ENCODE measurements at regions not wholly inside any gene's neighbourhood (a gene's known extent, or its start where the extent isn't known, plus 50 kb on each side); places are given as distances from the start of the nearest gene placed in this dataset.
A peak's percentile ranks its signal among the peaks of the same experiment; 100 is the strongest.

GRCh38 chr5:82376307-82376706 lies 98.2 kb upstream of the RPS23 start:
- TF ChIP-seq NFE2 (IDR thresholded peaks at IDR 0.05; ENCODE audit: low read depth) (no peak), ATF3 (IDR thresholded peaks at IDR 0.05) (peak; percentile 13; the same call in 1 of the 2 replicates), ATF3 (CRISPR knock-in tag; conservative IDR thresholded peaks at IDR 0.05) (no peak)
- Histone ChIP-seq H3K36me3 (ENCODE audit: control insufficient read depth, insufficient read depth, low read length) (no peaks in the 10 kb centered on the region), H3K27ac (ENCODE audit: extremely low read depth, low read depth, low read length) (no peak overlapping the region), H3K9me3 (replicated peaks; ENCODE audit: control insufficient read depth, insufficient read depth, low read depth, low read length) (no peaks in the 10 kb centered on the region; the same call in 1 of the 2 replicates), H3K79me2 (ENCODE audit: control insufficient read depth, insufficient read depth, low read length) (no peaks in the 10 kb centered on the region), H3K4me2 (ENCODE audit: insufficient read depth, low read length) (no peak overlapping the region), H4K20me1 (replicated peaks; ENCODE audit: control insufficient read depth, insufficient read depth, low read length) (no peaks in the 10 kb centered on the region), H3K4me3 (no peak overlapping the region), H3K4me1 (replicated peaks in 1 of 2; ENCODE audit: control insufficient read depth in 2 of 2, insufficient read depth in 2 of 2, low read length in 2 of 2) (no peaks in the 10 kb centered on the region), H3K9ac (ENCODE audit: insufficient read depth in 1 of 2, low read depth in 2 of 2, low read length in 2 of 2) (no peak overlapping the region), H3K27me3 (ENCODE audit: control insufficient read depth in 2 of 2, insufficient read depth in 2 of 2, low read length in 2 of 2) (no peaks in the 10 kb centered on the region), H3K9me1 (ENCODE audit: control insufficient read depth, insufficient read depth, low read length) (no peaks in the 10 kb centered on the region), H2AFZ (ENCODE audit: low read depth, low read length) (no peak overlapping the region)
- ChIA-PET CTCF (ENCODE audit: low intra/inter-chr PET ratio) (no interaction called here), POLR2A (interaction anchor here (1.1 kb wide), 1 partner anchor 13 kb away, joined by 3 read pairs; no protein-coding TSS in a partner anchor)
- intact Hi-C loops (cut with micrococcal nuclease) (no loop called here), in situ Hi-C loops (cut with MboI) (no loop called here)
- BruUV-seq (replicated peaks), result no TSS peak
- FAIRE-seq, result no peak
- ATAC-seq, result no peak
- WGBS (ENCODE audit: insufficient coverage, low coverage, missing lambda C conversion rate), result 63% methylated on average over 2 of the region's 2 CpGs
- DNase-seq (ENCODE audit: extremely low read depth in 1 of 4, low spot score in 3 of 4), result no peak

GRCh38 chr5:82375488-82376244 lies 97.5 kb upstream of the RPS23 start:
- Histone ChIP-seq H3K79me2 (ENCODE audit: control insufficient read depth, insufficient read depth, low read length) (no peaks in the 10 kb centered on the region), H2AFZ (ENCODE audit: low read depth, low read length) (no peak overlapping the region), H3K9me3 (replicated peaks; ENCODE audit: control insufficient read depth, insufficient read depth, low read depth, low read length) (no peaks in the 10 kb centered on the region; the same call in 1 of the 2 replicates), H3K4me2 (ENCODE audit: insufficient read depth, low read length) (no peak overlapping the region), H3K27ac (ENCODE audit: extremely low read depth, low read depth, low read length) (no peak overlapping the region), H3K27me3 (ENCODE audit: control insufficient read depth in 2 of 2, insufficient read depth in 2 of 2, low read length in 2 of 2) (no peaks in the 10 kb centered on the region), H3K9ac (ENCODE audit: insufficient read depth in 1 of 2, low read depth in 2 of 2, low read length in 2 of 2) (no peak overlapping the region), H3K9me1 (ENCODE audit: control insufficient read depth, insufficient read depth, low read length) (no peaks in the 10 kb centered on the region), H3K36me3 (ENCODE audit: control insufficient read depth, insufficient read depth, low read length) (no peaks in the 10 kb centered on the region), H3K4me3 (no peak overlapping the region), H4K20me1 (replicated peaks; ENCODE audit: control insufficient read depth, insufficient read depth, low read length) (no peaks in the 10 kb centered on the region), H3K4me1 (replicated peaks in 1 of 2; ENCODE audit: control insufficient read depth in 2 of 2, insufficient read depth in 2 of 2, low read length in 2 of 2) (no peaks in the 10 kb centered on the region)
- in situ Hi-C loops (cut with MboI) (no loop called here), intact Hi-C loops (cut with micrococcal nuclease) (no loop called here)
- no TSS peak for BruUV-seq (replicated peaks)
- no peak for TF ChIP-seq BCOR (IDR thresholded peaks at IDR 0.05)
- TF ChIP-seq MEIS2 (IDR thresholded peaks at IDR 0.05; ENCODE audit: partially characterized antibody), result peak; percentile 59
- TF ChIP-seq PKNOX1 (IDR thresholded peaks at IDR 0.05), result peak; percentile 59
- TF ChIP-seq ZKSCAN1 (IDR thresholded peaks at IDR 0.05; ENCODE audit: low read depth, low read length), result peak; percentile 46; the same call in 1 of the 2 replicates
- TF ChIP-seq PBX2 (CRISPR knock-in tag; IDR thresholded peaks at IDR 0.05; ENCODE audit: low read depth), result no peak
- 0 out of 2 replicates have a peak, but pooled peaks have one; percentile 21 for TF ChIP-seq PBX2 (tag; conservative IDR thresholded peaks at IDR 0.05; ENCODE audit: low read depth)
- ATAC-seq, result peak; percentile 34; the same call in 1 of the 3 replicates
- CTCF ChIA-PET (ENCODE audit: low intra/inter-chr PET ratio), result no interaction called here
- 40% methylated on average over 5 of the region's 5 CpGs for WGBS (ENCODE audit: insufficient coverage, low coverage, missing lambda C conversion rate)
- POLR2A ChIA-PET, result interaction anchor here (1.1 kb wide), 1 partner anchor 13 kb away, joined by 3 read pairs; no protein-coding TSS in a partner anchor
- no peak for DNase-seq (ENCODE audit: extremely low read depth in 1 of 4, low spot score in 3 of 4)
- FAIRE-seq, result no peak
